ENCODE measurements at regions not wholly inside any gene's neighbourhood (a gene's known extent, or its start where the extent isn't known, plus 50 kb on each side); places are given as distances from the start of the nearest gene placed in this dataset.
"Not testable (repeated sequence)": the region's sequence is repeated elsewhere in the genome, so short reads cannot be mapped to it uniquely, and the experiment has no call there.

DNA sequence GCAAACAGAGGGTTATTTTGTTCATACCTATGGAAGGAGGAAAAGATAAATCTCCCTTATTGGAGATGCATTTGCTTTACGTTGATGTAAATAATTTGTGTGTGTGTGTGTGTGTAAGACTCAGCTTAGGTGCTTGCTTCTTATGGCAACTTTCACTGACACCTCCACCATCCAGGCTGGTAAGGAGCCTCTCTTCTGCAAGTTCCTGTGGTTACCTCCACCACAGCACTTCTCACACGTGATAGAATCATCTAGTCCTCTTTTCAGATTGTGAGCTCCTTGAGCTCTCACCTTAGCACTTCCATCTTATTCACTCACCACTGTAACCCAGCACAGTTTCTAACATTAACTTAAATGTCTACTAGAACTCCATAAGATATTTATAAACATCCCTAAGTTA is 553.7 kb downstream of the FGF13 start:
- H3K4me3 Mint-ChIP-seq, result no peak overlapping the region
- TF ChIP-seq CTCF (IDR thresholded peaks at IDR 0.05), result no peak
- H3K27me3 Mint-ChIP-seq (ENCODE audit: insufficient read depth), result no peaks in the 10 kb centered on the region; the same call in 1 of the 2 replicates
- H3K36me3 Mint-ChIP-seq (ENCODE audit: low read depth), result no peaks in the 10 kb centered on the region
- H3K4me1 Mint-ChIP-seq (ENCODE audit: low read depth), result no peaks in the 10 kb centered on the region
- H3K9me3 Mint-ChIP-seq, result peaks cover 6% of the 10 kb centered on the region
- H3K27ac Mint-ChIP-seq, result no peak overlapping the region
- DNase-seq, result no peak

DNA sequence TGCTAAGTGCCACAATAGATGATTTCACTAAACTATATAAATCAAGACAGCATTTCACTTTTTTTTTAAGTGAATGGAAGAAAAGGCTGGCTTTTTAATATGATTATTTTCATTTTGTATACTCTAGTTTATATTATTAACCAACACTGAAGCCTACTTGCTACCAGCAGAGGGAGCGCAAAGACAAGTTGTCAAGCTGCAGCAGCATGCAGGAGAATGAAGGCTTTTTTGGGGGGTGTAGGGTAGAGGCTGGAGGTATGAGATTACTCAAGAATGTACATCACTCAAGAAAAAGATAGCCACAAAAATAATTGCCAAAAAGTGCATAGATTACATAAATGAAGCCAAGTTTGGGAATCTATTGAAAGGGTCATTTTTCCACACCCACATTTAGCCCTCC is 519.5 kb downstream of the FGF13 start:
- Mint-ChIP-seq H3K4me3 (no peak overlapping the region), H3K27me3 (ENCODE audit: insufficient read depth) (no peaks in the 10 kb centered on the region), H3K27ac (no peak overlapping the region), H3K4me1 (ENCODE audit: low read depth) (no peaks in the 10 kb centered on the region), H3K9me3 (no peaks in the 10 kb centered on the region; the same call in 1 of the 2 replicates), H3K36me3 (ENCODE audit: low read depth) (no peaks in the 10 kb centered on the region)
- peak; percentile 37; the same call in 1 of the 2 replicates for TF ChIP-seq CTCF (IDR thresholded peaks at IDR 0.05)
- DNase-seq, result no peak

DNA sequence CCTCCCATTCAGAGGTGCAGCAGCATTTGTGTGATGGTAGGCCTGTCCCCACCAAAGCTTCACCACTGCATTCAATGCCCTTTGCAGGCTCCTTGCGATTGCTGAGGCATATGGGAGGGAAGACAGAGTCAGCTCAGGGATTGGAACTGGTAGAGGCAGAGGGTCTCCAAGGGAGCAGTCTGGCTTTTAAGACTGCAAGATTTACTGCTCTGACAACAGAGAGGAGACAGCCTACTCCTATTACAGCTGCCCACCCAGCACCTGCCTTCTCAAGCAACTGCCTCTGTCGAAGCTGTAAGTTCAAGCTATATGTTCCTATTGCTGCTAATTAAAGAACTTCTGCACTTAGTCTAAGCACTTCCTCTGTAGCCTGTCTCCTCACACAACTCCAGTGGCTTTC is 481.8 kb downstream of the FGF13 start:
- Mint-ChIP-seq H3K27me3 (ENCODE audit: insufficient read depth) (no peaks in the 10 kb centered on the region), H3K27ac (no peak overlapping the region), H3K4me1 (ENCODE audit: low read depth) (no peaks in the 10 kb centered on the region), H3K9me3 (peaks cover 18% of the 10 kb centered on the region), H3K36me3 (ENCODE audit: low read depth) (no peaks in the 10 kb centered on the region), H3K4me3 (no peak overlapping the region)
- no peak for DNase-seq
- TF ChIP-seq CTCF (IDR thresholded peaks at IDR 0.05), result no peak

- H3K9me3 Mint-ChIP-seq, result peaks cover 14% of the 10 kb centered on the region
- TF ChIP-seq CTCF (IDR thresholded peaks at IDR 0.05), result no peak
- no peaks in the 10 kb centered on the region for H3K27me3 Mint-ChIP-seq (ENCODE audit: insufficient read depth)
- H3K36me3 Mint-ChIP-seq (ENCODE audit: low read depth), result no peaks in the 10 kb centered on the region
- H3K4me3 Mint-ChIP-seq, result no peak overlapping the region
- DNase-seq, result no peak
- no peaks in the 10 kb centered on the region for H3K4me1 Mint-ChIP-seq (ENCODE audit: low read depth)
- H3K27ac Mint-ChIP-seq, result no peak overlapping the region
Measured at GRCh38 chrX:138240266-138240665, 471.3 kb downstream of the FGF13 start.

DNA sequence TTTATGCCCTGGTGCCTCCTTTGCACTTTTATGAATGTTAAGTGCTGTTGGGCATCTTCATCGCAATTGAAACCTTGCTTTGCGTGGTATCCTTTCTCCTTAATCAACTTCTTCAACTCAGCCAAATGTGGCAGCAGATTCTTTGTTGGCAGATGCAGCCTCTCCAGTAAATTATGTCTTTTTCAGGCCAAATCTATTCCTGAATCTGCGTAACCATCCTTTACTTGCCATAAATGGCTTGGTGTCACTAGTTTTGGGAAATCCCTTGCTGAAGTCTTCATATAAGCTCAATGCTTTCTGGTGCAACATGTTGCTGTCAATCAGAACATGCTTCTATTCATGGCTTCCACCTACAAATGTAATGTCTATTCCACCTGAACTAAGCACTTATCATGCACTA is 457.5 kb downstream of the FGF13 start:
- TF ChIP-seq CTCF (IDR thresholded peaks at IDR 0.05), result no peak

GRCh38 chrX:138255373-138255772 is 456.1 kb downstream of the FGF13 start:
- DNase-seq, result no peak
- Mint-ChIP-seq H3K27me3 (ENCODE audit: insufficient read depth) (no peaks in the 10 kb centered on the region), H3K27ac (no peak overlapping the region), H3K4me3 (no peak overlapping the region), H3K9me3 (peaks cover 16% of the 10 kb centered on the region; the same call in 1 of the 2 replicates), H3K4me1 (ENCODE audit: low read depth) (no peaks in the 10 kb centered on the region), H3K36me3 (ENCODE audit: low read depth) (no peaks in the 10 kb centered on the region)
- no peak for TF ChIP-seq CTCF (IDR thresholded peaks at IDR 0.05)

More for the DNA sequence above, 457.5 kb downstream of the FGF13 start:
- Mint-ChIP-seq H3K9me3 (peaks cover 19% of the 10 kb centered on the region), H3K36me3 (ENCODE audit: low read depth) (no peaks in the 10 kb centered on the region), H3K4me3 (no peak overlapping the region), H3K27me3 (ENCODE audit: insufficient read depth) (no peaks in the 10 kb centered on the region), H3K27ac (no peak overlapping the region), H3K4me1 (ENCODE audit: low read depth) (no peaks in the 10 kb centered on the region)
- DNase-seq, result no peak

GRCh38 chrX:138264095-138264494 is 447.4 kb downstream of the FGF13 start:
- not testable (repeated sequence) for DNase-seq; H3K27me3 Mint-ChIP-seq (ENCODE audit: insufficient read depth); H3K4me1 Mint-ChIP-seq (ENCODE audit: low read depth); H3K36me3 Mint-ChIP-seq (ENCODE audit: low read depth); H3K4me3 Mint-ChIP-seq; H3K27ac Mint-ChIP-seq
- peaks cover 23% of the 10 kb centered on the region for H3K9me3 Mint-ChIP-seq

All from HFFc6 (cell line).